GM12873 (cell line): ENCODE measurements at regions not wholly inside any gene's neighbourhood (a gene's known extent, or its start where the extent isn't known, plus 50 kb on each side); places are given as distances from the start of the nearest gene placed in this dataset.

Experiments used
- TF ChIP-seq, protein P1 (sequence below): IDR thresholded peaks from 2 replicates; pipeline ENCODE4 v1.5.1; 2012; ENCODE audit warnings: low read depth, mild to moderate bottlenecking, moderate library complexity, low read length, control low read depth; ENCODE audit not compliant: insufficient read depth; ENCODE audit errors: missing control alignments

GRCh38 chr1:47599777-47600176 is 161.9 kb downstream of the FOXD2 start:
- TF ChIP-seq, protein P1, sequence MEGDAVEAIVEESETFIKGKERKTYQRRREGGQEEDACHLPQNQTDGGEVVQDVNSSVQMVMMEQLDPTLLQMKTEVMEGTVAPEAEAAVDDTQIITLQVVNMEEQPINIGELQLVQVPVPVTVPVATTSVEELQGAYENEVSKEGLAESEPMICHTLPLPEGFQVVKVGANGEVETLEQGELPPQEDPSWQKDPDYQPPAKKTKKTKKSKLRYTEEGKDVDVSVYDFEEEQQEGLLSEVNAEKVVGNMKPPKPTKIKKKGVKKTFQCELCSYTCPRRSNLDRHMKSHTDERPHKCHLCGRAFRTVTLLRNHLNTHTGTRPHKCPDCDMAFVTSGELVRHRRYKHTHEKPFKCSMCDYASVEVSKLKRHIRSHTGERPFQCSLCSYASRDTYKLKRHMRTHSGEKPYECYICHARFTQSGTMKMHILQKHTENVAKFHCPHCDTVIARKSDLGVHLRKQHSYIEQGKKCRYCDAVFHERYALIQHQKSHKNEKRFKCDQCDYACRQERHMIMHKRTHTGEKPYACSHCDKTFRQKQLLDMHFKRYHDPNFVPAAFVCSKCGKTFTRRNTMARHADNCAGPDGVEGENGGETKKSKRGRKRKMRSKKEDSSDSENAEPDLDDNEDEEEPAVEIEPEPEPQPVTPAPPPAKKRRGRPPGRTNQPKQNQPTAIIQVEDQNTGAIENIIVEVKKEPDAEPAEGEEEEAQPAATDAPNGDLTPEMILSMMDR, result no peak

DNA sequence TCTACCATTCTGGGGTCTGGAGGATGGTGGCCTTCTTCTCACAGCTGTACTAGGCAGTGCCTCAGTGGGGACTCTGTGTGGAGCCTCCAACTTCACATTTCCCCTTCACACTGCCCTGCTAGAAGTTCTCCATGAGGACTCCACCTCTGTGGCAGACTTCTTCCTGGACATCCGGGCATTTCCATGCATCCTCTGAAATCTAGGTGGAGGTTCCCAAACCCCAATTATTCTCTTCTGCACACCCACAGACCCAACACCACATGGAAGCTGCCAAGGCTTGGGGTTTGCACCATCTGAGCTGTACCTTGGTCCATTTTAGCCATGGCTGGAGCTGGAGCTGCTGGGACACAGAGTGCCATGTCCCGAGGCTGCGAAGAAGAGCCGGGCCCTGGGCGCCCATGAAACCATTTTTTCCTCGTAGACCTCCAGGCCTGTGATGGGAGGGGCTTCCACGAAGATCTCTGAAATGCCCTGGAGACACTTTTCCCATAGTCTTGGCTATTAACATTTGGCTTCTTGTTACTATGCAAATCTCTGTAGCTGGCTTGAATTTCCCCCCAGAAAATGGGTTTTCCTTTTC is 170.5 kb downstream of the FOXD2 start:
- TF ChIP-seq, protein P1, result no peak

GRCh38 chr1:47611992-47612391 is 174.1 kb downstream of the FOXD2 start:
- TF ChIP-seq, protein P1, result no peak

- TF ChIP-seq, protein P1, result no peak
Observed at GRCh38 chr1:47612819-47613218, 175.0 kb downstream of the FOXD2 start.

DNA sequence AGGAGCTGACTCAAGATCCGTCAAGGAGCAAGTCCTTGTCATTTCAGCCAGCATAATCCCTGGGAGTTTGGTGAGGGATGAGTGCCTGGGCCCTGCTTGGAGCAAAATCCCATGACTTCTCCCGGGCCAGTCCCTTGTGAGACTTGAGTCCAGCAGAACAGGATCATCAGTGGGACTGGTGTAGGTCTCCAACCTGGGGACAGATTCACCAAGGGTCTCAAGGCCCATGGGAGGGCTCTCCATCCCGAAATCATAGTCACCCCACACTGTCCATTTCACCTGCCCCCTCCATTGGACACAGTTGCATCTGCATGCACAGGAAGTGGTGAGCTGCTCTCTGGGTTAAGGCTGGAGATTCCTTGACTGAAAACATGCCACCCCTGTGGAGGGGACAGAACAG is 178.2 kb downstream of the FOXD2 start:
- TF ChIP-seq, protein P1, result no peak

DNA sequence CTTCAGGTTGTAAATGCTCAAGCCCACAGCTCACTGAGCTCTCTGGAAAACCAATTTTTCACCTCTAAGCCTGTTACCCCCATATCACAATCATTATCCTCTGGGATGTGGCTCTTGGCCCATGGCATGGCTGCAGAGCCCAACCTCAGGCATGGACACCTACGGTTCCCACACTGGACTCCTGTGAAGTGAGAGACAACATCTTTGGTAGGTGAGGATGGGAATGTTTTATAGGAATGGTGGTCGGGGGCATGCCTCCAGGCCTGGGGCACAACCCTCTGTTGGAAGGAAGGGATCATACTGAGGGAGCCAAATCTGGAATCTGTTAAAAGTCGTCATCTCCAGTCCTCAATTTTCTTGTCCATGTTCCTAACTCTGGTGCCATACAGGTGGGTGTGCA is 179.1 kb downstream of the FOXD2 start:
- TF ChIP-seq, protein P1, result no peak

DNA sequence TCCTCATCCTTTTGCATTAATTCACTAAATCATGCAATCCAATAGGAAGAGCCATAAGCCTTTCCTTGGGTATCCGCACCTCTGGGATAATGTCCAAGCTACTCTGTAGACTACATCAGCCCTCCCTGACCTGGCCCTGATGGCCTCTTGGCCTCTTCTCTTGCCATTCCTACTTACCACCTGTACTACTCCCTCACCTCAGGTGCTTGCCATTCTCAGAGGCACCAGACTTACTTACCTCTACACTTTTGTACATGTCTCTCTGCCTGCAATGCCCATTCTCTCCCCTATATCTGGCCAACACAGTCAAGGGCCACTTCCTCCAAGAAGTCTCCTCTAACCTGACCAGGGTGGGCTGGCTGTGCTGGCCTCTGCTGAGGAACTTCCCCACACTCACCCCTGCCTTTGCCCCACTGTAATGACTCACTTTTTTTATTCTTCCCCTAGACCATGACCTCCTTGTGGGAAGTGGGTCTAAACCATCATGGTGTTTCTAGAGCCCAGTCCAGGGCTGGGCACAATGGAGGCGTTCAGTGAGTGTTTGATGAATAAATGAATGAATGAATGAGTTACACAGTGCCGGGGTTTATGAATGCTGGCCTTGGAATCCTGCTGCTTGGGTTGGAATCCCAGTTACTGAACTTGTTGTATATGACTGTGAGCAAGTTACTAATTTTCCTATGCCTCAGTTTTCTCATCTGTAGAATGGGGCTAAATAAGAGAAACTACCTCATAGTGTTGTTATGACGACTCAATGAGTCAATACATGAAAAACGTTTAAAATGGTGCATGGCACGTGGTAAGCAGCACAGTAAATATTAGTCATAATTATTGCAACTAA is 179.8 kb downstream of the FOXD2 start:
- TF ChIP-seq, protein P1, result no peak
